ENCODE measurements at regions not wholly inside any gene's neighbourhood (a gene's known extent, or its start where the extent isn't known, plus 50 kb on each side); places are given as distances from the start of the nearest gene placed in this dataset.

- H3K27me3 ChIP-seq = no peaks in the 10 kb centered on the region
- TF ChIP-seq CTCF (IDR thresholded peaks at IDR 0.05) (no peak), POLR2AphosphoS5 (IDR thresholded peaks at IDR 0.05) (no peak), POLR2A (IDR thresholded peaks at IDR 0.05) (no peak), EP300 (IDR thresholded peaks at IDR 0.05) (no peak)
- H3K4me3 ChIP-seq = no peak overlapping the region
- 82% methylated on average over 4 of the region's 4 CpGs for WGBS
- no peaks in the 10 kb centered on the region for H3K9me3 ChIP-seq
- H3K27ac ChIP-seq = no peak overlapping the region
- H3K4me1 ChIP-seq = no peaks in the 10 kb centered on the region
- no peaks in the 10 kb centered on the region for H3K36me3 ChIP-seq
- DNase-seq (ENCODE audit: low spot score in 2 of 2) = no peak
These were observed 142.5 kb upstream of the SP8 start for GRCh38 chr7:20929199-20929598.

- no peak for TF ChIP-seq CTCF (IDR thresholded peaks at IDR 0.05)
- TF ChIP-seq EP300 (IDR thresholded peaks at IDR 0.05) = no peak
- no peak for TF ChIP-seq POLR2AphosphoS5 (IDR thresholded peaks at IDR 0.05)
- no peak for TF ChIP-seq POLR2A (IDR thresholded peaks at IDR 0.05)
- Histone ChIP-seq H3K9me3 (no peaks in the 10 kb centered on the region), H3K27me3 (no peaks in the 10 kb centered on the region), H3K4me1 (no peaks in the 10 kb centered on the region), H3K4me3 (no peak overlapping the region), H3K27ac (no peak overlapping the region), H3K36me3 (no peaks in the 10 kb centered on the region)
- no peak for DNase-seq (ENCODE audit: low spot score in 2 of 2)
- 90% methylated on average over 3 of the region's 3 CpGs for WGBS
These were observed 145.1 kb upstream of the SP8 start for GRCh38 chr7:20931739-20932138.

- H3K4me3 ChIP-seq = no peak overlapping the region
- no peak for DNase-seq (ENCODE audit: low spot score in 2 of 2)
- H3K4me1 ChIP-seq = no peaks in the 10 kb centered on the region
- H3K27ac ChIP-seq = no peak overlapping the region
- no peaks in the 10 kb centered on the region for H3K27me3 ChIP-seq
- no peaks in the 10 kb centered on the region for H3K36me3 ChIP-seq
- no peaks in the 10 kb centered on the region for H3K9me3 ChIP-seq
- TF ChIP-seq CTCF (IDR thresholded peaks at IDR 0.05) = no peak
- TF ChIP-seq EP300 (IDR thresholded peaks at IDR 0.05) = no peak
- no peak for TF ChIP-seq POLR2AphosphoS5 (IDR thresholded peaks at IDR 0.05)
- WGBS = 55% methylated on average over 7 of the region's 7 CpGs
These were observed 146.3 kb upstream of the SP8 start for GRCh38 chr7:20932785-20933527.

- H3K4me1 ChIP-seq = no peaks in the 10 kb centered on the region
- H3K9me3 ChIP-seq = no peaks in the 10 kb centered on the region
- no peak overlapping the region for H3K4me3 ChIP-seq
- H3K27me3 ChIP-seq = no peaks in the 10 kb centered on the region
- WGBS = 41% methylated on average over 2 of the region's 2 CpGs
- no peak overlapping the region for H3K27ac ChIP-seq
- no peaks in the 10 kb centered on the region for H3K36me3 ChIP-seq
- TF ChIP-seq POLR2AphosphoS5 (IDR thresholded peaks at IDR 0.05) (no peak), POLR2A (IDR thresholded peaks at IDR 0.05) (no peak), EP300 (IDR thresholded peaks at IDR 0.05) (no peak), CTCF (IDR thresholded peaks at IDR 0.05) (no peak)
- DNase-seq (ENCODE audit: low spot score in 2 of 2) = no peak
These were observed 158.8 kb upstream of the SP8 start for GRCh38 chr7:20945451-20945850.

- DNase-seq (ENCODE audit: low spot score in 2 of 2) = no peak
- Histone ChIP-seq H3K4me1 (no peaks in the 10 kb centered on the region), H3K36me3 (no peaks in the 10 kb centered on the region), H3K27ac (no peak overlapping the region), H3K27me3 (no peaks in the 10 kb centered on the region), H3K4me3 (no peak overlapping the region), H3K9me3 (no peaks in the 10 kb centered on the region)
- no peak for TF ChIP-seq POLR2AphosphoS5 (IDR thresholded peaks at IDR 0.05)
- TF ChIP-seq CTCF (IDR thresholded peaks at IDR 0.05) = no peak
- no peak for TF ChIP-seq POLR2A (IDR thresholded peaks at IDR 0.05)
- TF ChIP-seq EP300 (IDR thresholded peaks at IDR 0.05) = no peak
- WGBS = 61% methylated on average over 3 of the region's 3 CpGs
These were observed 166.2 kb upstream of the SP8 start for GRCh38 chr7:20952916-20953315.

All from suprapubic skin (tissue), 4 donors.